Activated CD8-positive, alpha-beta memory T cell treated with anti-CD3 and anti-CD28 coated beads for 24 hours (primary cell): ENCODE measurements at regions not wholly inside any gene's neighbourhood (a gene's known extent, or its start where the extent isn't known, plus 50 kb on each side); places are given as distances from the start of the nearest gene placed in this dataset.
"Not testable (repeated sequence)": the region's sequence is repeated elsewhere in the genome, so short reads cannot be mapped to it uniquely, and the experiment has no call there.

ENCODE experiments used
- DNase-seq: peaks from one replicate; pipeline ENCODE4 v3.0.0-alpha.2; 2020

DNA sequence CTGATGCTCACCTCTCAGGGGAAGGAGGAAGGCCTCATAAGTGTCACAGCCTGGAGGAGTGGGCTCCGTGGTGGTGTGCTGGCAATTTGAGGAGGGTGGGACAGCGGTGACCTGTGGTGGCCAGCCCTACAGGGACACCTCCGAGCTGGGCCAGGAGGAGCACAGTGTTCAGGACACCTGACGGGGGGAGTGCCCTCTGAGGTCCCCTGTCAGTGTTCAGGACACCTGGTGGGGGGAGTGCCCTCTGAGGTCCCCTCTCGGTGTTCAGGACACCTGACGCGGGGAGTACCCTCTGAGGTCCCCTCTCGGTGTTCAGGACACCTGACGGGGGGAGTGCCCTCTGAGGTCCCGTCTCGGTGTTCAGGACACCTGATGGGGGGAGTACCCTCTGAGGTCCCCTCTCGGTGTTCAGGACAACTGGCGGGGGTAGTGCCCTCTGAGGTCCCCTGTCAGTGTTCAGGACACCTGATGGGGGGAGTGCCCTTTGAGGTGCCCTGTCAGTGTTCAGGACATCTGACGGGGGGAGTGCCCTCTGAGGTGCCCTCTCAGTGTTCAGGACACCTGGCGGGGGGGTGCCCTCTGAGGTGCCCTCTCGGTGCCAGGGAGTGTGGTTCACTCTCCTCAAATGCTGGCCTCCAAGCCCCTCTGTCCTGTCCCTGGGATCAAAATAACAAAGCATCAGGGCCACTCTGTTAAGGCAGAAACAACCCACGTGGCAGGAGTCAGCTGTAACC is 73.4 kb upstream of the ZNF469 start:
- DNase-seq: no peak

DNA sequence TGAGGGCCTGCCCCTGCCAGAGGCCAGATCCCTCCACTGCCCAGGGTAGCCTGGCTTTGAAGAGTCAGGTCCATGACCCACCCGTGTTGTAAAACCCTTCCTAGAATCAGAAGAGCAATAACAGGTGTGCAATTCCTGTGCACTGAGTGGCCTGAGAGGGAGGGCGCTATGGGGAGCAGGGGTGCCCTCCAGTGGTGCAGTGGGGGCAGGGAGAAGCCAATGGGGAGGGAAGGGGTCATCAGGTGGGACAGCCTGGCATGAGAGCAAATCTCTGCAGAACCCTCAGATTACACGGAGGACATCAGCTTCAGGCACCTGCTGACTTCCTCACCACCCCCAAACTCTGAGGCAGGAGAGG is 72.9 kb upstream of the ZNF469 start:
- DNase-seq: no peak

DNA sequence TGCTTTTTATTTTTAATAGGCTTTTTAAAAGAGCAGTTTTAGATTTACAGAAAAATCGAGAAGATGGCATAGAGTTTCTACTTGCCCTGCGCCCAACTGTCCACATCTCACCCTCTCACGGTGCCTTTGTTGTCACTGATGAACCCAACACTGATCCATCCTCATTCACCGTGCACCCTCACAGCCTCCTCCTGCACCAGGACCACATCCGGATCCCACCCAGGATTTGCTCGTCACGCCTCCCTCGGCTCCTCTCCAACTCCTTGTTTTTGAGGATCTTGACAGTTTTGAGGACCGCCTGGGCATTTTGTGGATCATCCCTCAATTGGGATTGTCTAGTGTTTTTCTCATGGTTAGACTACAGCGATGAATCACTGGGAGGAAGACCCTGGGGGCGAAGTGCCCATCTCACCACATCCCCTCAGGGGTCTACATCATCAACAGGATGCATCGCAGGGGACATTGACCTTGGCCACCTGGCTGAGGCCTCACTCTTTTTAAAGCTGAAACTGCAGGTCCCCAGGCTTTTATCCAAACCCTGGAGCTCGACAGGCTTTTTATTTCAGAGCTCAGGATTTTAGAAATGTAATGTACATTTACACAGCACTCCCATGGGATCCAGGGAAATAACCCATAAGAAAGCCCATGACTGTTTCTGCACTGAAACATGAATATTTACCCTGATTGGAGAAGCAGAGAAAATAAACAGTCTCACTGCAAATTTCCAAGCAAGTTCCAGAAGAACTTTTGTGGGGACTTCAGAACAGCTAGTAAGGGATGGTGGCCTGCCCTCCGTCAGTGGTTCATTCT is 71.8 kb upstream of the ZNF469 start:
- DNase-seq: no peak

DNA sequence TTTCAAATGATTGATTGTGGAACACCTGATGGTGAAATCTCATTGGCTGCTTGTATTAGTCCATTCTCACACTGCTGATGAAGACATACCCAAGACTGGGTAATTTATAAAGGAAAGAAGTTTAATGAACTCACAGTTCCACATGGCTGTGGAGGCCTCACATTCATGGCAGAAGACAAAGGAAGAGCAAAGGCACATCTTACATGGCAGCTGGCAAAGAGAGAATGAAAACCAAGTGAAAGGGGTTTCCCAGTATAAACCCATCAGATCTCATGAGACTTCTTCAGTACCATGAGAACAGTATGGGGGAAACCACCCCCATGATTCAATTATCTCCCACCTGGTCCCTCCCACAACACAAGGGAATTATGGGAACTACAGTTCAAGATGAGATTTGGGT is 70.9 kb upstream of the ZNF469 start:
- DNase-seq: not testable (repeated sequence)

DNA sequence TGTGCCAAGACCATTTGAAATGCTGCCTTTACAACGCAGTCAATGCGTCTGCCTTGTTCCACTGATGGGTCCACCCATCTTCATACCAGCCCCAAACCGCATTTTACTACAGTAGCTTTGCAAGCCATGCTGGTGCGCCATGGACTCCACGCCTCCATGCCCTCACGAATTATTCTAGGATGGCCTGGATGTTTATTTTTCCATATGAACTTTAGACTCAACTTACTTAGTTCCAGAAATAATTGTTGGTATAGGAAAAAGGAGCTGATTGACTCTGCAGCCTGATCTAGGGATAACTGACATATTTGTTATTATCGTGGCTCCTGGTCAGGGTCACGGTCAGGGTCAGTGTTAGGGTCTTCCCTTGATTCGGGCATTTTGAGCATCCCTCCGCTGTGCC is 70.0 kb upstream of the ZNF469 start:
- DNase-seq: no peak

DNA sequence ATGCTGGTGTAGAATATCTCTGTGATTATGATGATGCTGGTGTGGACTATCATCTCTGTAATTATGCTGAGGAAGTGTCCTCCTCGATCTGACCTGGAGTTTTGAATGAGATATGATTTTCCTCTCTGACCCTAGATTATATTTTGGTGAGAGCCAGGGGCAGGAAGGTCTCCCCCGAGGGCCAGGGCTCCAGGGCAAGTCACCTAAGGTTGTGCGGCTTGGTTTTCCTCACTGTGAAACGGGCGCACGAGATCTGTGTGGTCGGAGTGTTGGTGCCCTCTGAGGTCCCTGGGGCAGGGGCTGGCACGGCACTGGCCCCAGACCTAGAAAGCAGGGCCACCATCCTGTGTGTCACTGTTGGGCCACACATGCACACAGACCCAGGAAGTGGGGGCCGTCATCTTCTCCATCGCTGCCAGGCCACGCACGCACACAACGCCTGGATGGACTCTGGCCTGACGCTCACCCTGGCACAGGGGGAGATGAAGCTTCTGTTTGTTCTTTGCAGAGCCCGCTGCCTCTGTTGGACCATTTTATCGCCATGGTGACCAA is 67.7 kb upstream of the ZNF469 start:
- no peak for DNase-seq

DNA sequence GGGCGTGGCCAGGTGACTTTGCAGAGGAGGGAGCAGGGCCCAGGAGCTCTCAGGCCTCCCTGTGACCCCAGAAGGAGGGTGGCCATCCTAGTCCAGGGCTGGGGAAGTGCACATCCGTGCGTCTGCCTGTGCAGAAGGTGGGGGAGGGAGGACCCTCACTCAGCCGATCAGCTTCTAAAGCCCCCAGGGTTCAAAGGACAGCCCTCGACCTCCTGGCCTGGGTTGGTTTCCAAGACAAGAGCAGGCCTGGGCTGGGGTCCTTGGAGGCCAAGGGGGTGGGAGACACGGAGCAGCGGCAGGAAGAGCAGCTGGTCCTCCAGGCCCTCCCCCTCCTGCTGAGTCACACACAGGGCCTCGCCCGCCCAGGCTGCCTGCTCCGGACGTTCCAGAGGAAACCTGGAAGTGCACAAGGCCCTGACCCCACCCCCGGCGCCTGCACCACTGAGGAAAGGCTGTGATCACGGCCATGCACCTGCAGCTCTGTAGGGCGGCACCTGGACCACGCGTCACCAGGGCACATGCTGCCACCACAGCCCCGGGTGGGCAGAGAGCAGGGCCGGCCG is 67.1 kb upstream of the ZNF469 start:
- no peak for DNase-seq

DNA sequence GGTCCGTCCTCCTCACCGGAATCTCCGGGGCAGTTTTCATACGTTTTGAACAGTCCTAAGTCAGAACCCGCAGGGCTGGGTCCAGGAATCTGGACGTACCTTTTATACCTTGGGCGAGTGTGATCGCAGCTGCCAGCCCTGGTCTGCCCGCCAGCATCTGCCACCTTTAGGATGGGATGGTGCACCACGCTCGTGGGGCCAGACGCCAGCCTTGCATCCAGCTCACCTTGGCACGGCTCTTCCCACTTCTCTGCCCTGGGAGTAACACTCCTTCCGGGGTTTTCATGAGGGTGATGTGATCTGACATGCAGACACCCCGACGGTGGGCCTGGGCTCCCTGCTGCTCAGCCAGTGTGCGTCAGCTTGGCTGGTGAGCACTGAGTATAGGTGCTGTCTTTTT is 66.6 kb upstream of the ZNF469 start:
- DNase-seq: no peak

DNA sequence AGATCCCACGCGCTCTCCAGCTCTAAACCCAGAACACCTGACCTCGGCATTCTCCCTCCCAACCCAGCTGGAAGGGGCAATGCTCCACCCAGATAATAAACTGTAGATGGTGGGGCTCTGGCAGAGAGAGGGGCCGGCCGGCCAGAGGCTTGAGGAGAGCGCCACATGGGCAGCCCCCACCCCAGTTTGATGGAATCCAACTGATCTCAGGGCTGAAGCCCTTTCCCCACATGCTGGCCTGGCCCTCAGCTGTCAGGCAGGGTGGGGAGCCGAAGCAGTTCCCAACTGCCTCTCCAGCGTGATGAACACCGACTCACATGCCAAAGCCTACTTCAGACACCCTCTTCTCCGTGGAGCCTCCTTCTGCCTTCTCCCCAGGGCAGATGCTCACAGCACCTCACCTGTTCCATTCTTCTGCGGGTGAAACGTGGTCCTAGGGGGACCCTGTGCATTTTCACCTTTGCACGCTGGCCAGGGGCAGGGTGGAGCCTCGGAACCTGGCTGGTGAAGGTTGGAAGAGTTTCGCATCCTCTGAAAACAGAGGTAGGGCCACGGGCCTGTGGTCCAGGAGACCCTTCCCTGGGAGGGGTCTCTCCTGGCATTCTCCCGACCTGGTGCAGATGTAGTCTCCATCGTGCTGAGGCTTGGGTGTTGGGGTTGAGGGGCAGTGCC is 65.7 kb upstream of the ZNF469 start:
- no peak for DNase-seq

DNA sequence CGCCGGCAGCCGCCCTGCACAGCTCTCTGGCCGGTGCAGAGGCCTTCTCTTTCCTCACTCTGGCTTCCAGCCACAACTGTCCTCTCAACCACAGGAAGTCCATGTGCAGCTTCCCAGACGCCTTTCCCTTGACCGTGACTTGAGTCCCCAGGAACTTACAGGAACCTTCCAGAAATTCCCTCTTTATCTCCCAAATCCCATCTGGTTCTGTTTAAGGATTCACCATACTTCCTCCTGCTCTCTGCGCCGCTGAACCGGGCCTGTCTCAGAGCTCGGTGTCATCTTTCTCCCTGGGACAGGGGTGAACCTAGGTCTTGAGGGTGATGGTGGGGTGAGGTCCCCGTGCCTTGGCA is 65.2 kb upstream of the ZNF469 start:
- DNase-seq: no peak

DNA sequence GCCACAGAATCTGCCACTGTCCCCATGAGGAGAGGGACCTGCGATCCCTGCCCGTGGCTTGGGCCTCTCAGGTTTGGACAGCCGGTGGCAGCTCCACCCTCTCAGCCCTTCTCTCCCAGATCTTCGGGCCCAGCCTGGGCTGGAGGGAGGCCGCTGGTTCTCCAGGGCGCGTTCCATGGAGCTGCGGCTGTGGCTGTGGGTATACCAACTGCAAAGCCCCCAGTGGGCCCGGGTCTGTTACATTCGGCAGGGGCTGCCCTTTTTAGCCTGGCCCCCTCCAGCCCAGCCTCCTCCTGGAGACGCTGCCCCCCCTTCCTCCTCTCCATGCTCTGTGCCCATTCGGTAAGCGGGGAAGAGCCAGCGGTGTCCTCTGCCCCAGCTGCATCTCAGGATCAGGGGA is 64.7 kb upstream of the ZNF469 start:
- DNase-seq: no peak

DNA sequence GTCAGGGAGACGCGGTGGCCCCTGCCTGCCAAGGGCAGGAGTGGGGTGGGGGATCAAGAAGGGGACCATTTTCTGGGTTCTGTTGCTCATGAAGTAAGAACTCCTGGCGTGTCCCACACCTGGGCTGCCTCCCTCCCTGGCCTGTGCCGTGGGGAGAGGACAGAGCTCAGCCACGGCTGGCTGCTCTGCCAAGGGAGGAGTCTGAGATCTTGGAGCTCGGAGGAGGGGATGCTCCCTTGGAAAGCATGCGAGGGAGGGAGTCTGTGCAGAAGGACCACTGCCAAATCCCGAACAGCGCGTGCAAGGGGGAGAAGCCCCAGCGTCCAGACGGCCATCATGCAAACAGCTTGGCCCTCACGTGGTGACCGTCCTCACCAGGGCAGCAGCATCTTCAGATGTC is 64.2 kb upstream of the ZNF469 start:
- DNase-seq: no peak

DNA sequence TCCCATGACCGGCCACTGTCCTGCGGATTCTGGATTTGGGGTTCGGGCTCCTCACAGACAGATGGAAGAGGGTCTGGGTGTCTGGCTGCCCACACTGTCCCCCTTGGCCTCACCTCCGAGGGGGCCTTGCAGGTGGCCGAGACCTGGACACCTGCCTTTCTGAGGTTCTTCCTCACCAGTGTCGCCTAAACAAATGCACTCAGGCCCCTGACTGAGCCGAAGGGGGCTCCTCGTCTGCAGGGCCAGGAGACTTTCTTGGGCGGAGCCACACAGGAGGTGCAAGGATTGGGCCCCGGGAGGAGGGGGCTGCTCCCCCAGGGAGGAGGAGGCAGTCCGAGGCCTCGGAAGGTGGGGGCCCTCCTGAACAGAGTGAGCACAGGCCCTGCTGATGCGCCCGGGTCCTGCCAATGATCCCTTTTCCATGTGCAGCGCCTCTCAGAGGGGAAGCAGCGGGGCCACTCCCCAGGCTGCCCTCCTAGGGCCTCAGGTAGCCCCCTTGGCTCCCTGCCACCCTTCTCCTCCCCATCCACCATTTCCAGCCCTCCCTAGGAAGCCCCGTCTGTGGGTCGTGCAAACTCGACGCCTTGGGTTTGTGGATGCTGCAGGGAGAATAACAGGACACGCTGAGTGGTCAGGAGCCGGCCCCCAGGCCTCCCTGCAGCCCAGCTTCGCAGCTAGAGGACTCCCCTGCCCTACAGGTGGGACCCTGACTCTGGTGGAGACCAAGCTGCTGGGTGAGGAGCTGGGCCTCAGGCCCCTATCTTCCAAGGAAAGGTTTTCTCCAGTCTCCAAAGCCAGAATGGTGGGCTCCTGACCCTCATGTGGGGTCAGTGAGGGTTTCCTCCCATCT is 63.4 kb upstream of the ZNF469 start:
- DNase-seq: no peak

DNA sequence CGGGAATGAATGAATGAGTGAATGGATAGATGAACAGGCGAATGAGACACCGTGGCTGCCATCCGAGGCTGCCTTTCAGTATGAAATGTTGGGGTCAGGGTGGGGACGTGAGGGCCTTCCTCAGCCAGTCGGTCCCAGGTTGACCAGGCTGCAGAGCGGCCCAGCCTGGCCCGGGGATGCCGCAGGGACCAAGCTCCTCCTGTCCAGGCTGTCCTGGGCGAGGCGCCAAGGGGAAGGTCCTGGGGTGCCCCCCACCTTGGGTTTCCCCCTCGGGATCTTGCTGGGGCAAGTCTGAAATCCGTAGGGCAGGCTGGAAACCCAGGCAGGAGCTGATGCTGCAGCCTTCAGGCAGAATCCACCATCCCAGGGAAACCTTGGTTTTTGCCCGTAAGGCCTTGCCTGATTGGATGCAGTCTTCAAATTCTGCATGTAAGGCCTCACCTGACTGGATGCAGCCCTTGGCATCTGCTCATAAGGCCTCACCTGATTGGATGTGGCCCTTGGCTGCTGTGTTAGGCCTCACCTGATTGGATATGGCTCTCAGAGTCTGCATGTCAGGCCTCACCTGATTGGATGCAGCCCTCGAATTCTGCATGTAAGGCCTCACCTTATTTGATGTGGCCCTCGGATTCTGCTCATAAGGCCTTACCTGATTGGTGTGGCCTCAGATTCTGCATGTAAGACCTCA is 61.7 kb upstream of the ZNF469 start:
- DNase-seq: no peak

DNA sequence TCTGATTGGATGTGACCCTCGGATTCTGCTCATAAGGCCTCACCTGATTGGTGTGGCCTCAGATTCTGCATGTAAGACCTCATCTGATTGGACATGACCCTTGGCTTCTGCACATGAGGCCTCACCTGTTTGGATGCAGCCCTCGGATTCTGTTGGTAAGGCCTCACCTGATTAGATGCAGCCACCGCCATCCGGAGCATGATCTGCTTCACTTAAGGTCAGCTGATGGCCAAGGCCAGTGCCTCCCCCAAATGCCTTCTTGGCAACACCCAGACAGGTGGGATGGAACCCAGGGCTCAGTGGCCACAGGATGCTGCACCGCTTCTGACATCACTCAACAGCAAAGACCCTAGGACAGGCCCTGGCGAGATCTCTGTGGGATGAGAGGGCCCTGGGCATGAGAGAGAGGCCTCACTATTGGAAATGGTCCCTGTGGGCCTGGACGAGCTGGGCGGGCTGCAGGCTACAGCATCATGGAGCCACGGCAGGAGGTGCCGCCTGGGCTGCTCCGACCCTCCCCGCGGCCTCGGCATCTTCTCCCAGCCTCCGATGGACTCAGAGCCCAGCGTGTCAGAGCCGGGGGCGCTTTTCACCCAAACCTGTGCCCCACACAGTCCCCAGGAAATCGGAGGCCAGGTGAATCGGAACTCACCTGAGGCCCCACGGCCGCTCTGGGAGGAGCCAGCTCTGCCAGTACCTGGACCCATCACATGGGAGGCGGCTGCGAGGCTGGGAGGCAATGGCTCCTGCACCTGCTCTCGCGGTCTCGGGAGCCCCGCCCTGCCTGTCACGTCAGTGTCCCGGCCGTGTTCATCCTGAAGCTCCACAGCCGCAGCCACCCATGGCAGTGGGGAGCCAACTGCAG is 60.9 kb upstream of the ZNF469 start:
- DNase-seq: no peak

DNA sequence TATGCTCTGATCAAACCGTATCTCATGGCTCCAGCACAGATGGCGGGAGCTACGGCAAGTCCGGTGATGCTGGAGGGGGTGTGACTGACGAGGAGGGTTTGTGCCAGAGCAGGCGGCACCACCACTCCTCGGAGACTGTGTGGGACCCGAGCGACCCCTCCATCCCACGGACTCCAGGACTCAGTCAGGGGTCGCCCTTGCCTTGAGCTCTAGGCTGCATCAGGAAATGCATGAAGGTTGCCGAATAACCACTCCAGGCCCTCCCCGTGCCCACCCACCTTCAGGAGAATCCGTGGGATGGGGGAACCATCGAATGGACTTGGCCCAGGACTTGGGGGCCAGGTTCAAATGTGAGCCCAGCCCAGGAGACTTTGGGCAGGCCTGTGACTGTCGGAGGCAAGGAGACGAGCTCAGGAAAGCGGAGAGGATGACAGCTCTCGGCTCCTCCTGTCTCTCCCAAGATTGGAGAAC is 60.2 kb upstream of the ZNF469 start:
- DNase-seq: no peak

DNA sequence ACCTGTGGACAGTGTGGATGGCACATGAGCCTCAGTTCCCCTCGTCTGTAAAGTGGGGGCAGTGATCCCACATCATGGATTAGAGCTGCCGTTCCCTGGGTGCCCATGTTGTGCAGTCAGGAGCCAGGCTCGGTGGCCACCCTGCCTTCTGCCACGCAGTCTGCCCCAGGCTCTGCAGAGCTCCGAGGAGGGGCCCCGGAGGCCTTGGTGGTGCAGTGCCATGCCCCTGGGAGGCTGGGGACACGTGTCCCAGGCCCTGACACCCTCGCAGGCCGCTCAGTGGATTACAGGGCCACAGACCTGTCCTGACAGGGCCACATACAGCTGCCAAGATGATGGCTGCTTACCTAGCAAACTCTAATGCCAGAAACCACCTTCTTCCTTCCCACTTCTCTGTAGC is 59.7 kb upstream of the ZNF469 start:
- no peak for DNase-seq

DNA sequence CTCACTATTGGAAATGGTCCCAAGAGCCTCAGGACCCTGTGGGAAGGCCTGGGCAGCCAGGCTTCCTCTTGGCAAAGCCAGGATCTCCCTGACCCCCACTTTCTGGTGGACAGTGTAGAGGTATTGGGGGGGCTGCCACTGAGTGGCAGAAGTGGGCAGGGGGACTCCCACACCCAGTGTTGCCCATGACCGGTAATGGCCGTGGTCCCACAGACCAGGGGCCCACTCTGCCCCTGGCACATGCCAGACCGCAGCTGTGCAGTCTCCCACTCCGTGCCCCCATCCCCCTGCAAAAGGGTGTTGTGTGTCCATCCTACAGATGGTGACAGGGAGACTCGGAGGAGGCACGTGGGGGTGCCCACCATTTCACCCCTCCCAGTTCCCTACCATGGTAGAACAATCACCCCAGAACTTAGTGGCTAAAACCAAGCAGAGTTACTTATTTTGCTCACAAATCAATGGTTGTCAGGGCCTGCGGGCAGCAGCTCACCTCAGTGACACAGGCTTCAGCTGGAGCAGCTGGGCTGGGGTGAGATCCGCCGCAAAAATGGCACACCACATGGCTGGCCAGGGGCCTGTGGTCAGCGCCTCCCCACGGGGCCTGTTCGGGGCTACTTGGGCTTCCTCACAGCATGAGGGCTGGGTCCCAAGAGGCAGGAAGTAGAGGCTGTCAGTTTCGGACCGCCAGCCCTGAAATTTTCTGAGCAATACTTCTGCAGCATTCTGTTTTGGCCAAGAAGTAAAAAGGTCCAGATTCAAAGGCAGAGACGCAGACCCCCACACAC is 59.0 kb upstream of the ZNF469 start:
- no peak for DNase-seq

DNA sequence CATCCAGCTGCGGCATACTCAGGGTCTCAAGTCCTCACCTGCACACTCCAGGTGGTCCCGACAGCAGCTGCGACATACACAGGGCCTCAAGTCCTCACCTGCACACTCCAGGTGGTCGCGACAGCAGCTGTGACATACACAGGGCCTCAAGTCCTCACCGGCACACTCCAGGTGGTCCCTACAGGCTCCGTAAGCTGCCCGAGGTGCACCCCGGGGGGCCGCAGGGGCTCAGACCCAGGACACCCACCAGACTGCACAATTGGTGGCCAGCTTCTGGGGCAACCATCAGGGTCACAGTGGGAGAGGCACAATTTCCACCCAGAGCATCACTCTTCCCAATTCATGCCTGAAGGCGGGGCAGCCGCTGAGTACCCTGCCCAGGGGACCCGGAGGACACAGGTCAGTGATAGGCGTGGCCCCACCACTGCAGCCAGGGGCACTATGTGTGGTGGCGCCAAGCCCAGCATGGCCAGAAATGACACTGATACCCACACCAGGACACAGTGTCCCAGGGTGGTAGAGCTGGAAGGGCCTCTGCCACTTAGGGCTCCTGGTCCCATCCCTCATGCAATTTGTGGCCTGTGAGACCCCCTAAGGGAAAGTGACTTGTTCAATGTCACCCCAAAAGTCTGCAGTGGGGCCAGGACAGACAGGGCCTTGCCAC is 57.5 kb upstream of the ZNF469 start:
- DNase-seq: no peak
